Mammary epithelial cell (primary cell): ENCODE measurements at regions not wholly inside any gene's neighbourhood (a gene's known extent, or its start where the extent isn't known, plus 50 kb on each side); places are given as distances from the start of the nearest gene placed in this dataset.

Source experiments
- EZH2 ChIP-seq: IDR thresholded peaks from 2 replicates; pipeline ENCODE4 v1.6.1; 2012; ENCODE audit warnings: low read length, inconsistent platforms, borderline replicate concordance
- TF ChIP-seq, protein P1 (sequence below), 2 donors: IDR thresholded peaks in 1 of 2; conservative IDR thresholded peaks in 1 of 2; 2 replicates each; pipeline ENCODE4 v1.5.1; 2011 to 2012; ENCODE audit warnings: inconsistent platforms in 2 of 2, low read length in 2 of 2, mild to moderate bottlenecking in 2 of 2, control low read depth in 1 of 2, low read depth in 1 of 2; ENCODE audit not compliant: insufficient read depth in 1 of 2; ENCODE audit errors: extremely low read depth in 1 of 2

DNA sequence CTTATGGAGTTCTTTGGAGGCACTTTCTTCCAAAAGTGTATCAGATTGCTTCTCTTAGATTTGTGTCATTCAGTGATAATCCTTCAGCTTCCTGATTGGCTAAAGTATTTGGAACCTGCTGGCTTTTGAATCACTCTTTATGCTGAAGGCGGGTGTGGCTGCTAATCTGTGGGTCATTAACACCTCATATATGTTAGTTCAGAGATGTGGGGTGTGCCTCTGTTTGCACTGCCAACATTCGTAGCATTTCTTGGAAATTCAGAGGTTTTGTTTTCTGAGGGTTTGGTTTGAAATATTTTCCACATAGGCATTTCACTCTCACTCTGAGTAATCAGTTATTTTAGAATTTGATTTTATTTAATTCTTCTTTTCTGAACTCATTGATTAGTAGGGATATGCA, 1604.4 kb upstream of the ACVR2A start:
- TF ChIP-seq, protein P1, sequence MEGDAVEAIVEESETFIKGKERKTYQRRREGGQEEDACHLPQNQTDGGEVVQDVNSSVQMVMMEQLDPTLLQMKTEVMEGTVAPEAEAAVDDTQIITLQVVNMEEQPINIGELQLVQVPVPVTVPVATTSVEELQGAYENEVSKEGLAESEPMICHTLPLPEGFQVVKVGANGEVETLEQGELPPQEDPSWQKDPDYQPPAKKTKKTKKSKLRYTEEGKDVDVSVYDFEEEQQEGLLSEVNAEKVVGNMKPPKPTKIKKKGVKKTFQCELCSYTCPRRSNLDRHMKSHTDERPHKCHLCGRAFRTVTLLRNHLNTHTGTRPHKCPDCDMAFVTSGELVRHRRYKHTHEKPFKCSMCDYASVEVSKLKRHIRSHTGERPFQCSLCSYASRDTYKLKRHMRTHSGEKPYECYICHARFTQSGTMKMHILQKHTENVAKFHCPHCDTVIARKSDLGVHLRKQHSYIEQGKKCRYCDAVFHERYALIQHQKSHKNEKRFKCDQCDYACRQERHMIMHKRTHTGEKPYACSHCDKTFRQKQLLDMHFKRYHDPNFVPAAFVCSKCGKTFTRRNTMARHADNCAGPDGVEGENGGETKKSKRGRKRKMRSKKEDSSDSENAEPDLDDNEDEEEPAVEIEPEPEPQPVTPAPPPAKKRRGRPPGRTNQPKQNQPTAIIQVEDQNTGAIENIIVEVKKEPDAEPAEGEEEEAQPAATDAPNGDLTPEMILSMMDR (conservative IDR thresholded peaks at IDR 0.05 in 1 of 2, IDR thresholded peaks at IDR 0.05 in 1 of 2; ENCODE audit: extremely low read depth in 1 of 2, insufficient read depth in 1 of 2, low read depth in 1 of 2, low read length in 2 of 2): no peak
- TF ChIP-seq EZH2: no peak
